ENCODE measurements at regions not wholly inside any gene's neighbourhood (a gene's known extent, or its start where the extent isn't known, plus 50 kb on each side); places are given as distances from the start of the nearest gene placed in this dataset.

- Histone ChIP-seq H3K27me3 (ENCODE audit: control insufficient read depth in 3 of 3, insufficient read depth in 3 of 3, low read length in 2 of 3) (no peaks in the 10 kb centered on the region), H3K4me3 (no peak overlapping the region)
Measured at GRCh38 chr6:93124006-93124632, 295.2 kb downstream of the EPHA7 start.

GRCh38 chr6:93123585-93123984, 295.8 kb downstream of the EPHA7 start:
- no peaks in the 10 kb centered on the region for H3K27me3 ChIP-seq (ENCODE audit: control insufficient read depth in 3 of 3, insufficient read depth in 3 of 3, low read length in 2 of 3)
- peaks cover 0 to 7% (median 2%) of the 10 kb centered on the region in 4 donors for H3K9me3 ChIP-seq (ENCODE audit: control insufficient read depth in 4 of 4, insufficient read depth in 3 of 4, low read length in 3 of 4)
- 82 to 84% methylated on average over 2 of the region's 2 CpGs for WGBS, 2 donors
- no peaks in the 10 kb centered on the region for H3K4me1 ChIP-seq (ENCODE audit: control insufficient read depth in 5 of 5, insufficient read depth in 5 of 5, low read length in 5 of 5)
- no peak overlapping the region for H3K27ac ChIP-seq (ENCODE audit: low read depth in 1 of 2, low read length in 1 of 2)
- ATAC-seq (ENCODE audit: insufficient read depth, low FRiP score) (no peak), DNase-seq (peak in 1 of 3 donors; percentile 11)
- H3K36me3 ChIP-seq (ENCODE audit: control insufficient read depth in 4 of 4, insufficient read depth in 4 of 4, low read length in 4 of 4) = no peaks in the 10 kb centered on the region
- H3K9ac ChIP-seq (ENCODE audit: insufficient read depth in 1 of 2, low read length in 2 of 2) = no peak overlapping the region
- no peak for TF ChIP-seq CTCF (IDR thresholded peaks at IDR 0.05; ENCODE audit: control extremely low read depth, extremely low read depth)
- no peak overlapping the region for H3K4me3 ChIP-seq

More at GRCh38 chr6:93124006-93124632, 295.2 kb downstream of the EPHA7 start:
- no peak for ATAC-seq (ENCODE audit: insufficient read depth, low FRiP score)
- Histone ChIP-seq H3K27ac (ENCODE audit: low read depth in 1 of 2, low read length in 1 of 2) (no peak overlapping the region), H3K36me3 (ENCODE audit: control insufficient read depth in 4 of 4, insufficient read depth in 4 of 4, low read length in 4 of 4) (no peaks in the 10 kb centered on the region), H3K9ac (ENCODE audit: insufficient read depth in 1 of 2, low read length in 2 of 2) (no peak overlapping the region), H3K4me1 (ENCODE audit: control insufficient read depth in 5 of 5, insufficient read depth in 5 of 5, low read length in 5 of 5) (no peaks in the 10 kb centered on the region), H3K9me3 (ENCODE audit: control insufficient read depth in 4 of 4, insufficient read depth in 3 of 4, low read length in 3 of 4) (peaks cover 0 to 7% (median 2%) of the 10 kb centered on the region in 4 donors)
- no peak for TF ChIP-seq CTCF (IDR thresholded peaks at IDR 0.05; ENCODE audit: control extremely low read depth, extremely low read depth)
- DNase-seq = peak; percentile 40 to 86 (median 79)
- whole genome bisulfite sequencing, 2 donors = 57 to 65% methylated on average over 2 of the region's 2 CpGs

GRCh38 chr6:93120154-93120742, 299.1 kb downstream of the EPHA7 start:
- no peaks in the 10 kb centered on the region for H3K4me1 ChIP-seq (ENCODE audit: control insufficient read depth in 5 of 5, insufficient read depth in 5 of 5, low read length in 5 of 5)
- H3K4me3 ChIP-seq = no peak overlapping the region
- H3K9me3 ChIP-seq (ENCODE audit: control insufficient read depth in 4 of 4, insufficient read depth in 3 of 4, low read length in 3 of 4) = no peaks in the 10 kb centered on the region
- DNase-seq (no peak), ATAC-seq (ENCODE audit: insufficient read depth, low FRiP score) (no peak)
- no peak overlapping the region for H3K9ac ChIP-seq (ENCODE audit: insufficient read depth in 1 of 2, low read length in 2 of 2)
- H3K27ac ChIP-seq (ENCODE audit: low read depth in 1 of 2, low read length in 1 of 2) = no peak overlapping the region
- H3K36me3 ChIP-seq (ENCODE audit: control insufficient read depth in 4 of 4, insufficient read depth in 4 of 4, low read length in 4 of 4) = no peaks in the 10 kb centered on the region
- TF ChIP-seq CTCF (IDR thresholded peaks at IDR 0.05; ENCODE audit: control extremely low read depth, extremely low read depth) = no peak
- 89% methylated on average over 1 of the region's 1 CpG for WGBS, 2 donors
- H3K27me3 ChIP-seq (ENCODE audit: control insufficient read depth in 3 of 3, insufficient read depth in 3 of 3, low read length in 2 of 3) = no peaks in the 10 kb centered on the region

Measured in lung (tissue), 11 donors.